ENCODE measurements at regions not wholly inside any gene's neighbourhood (a gene's known extent, or its start where the extent isn't known, plus 50 kb on each side); places are given as distances from the start of the nearest gene placed in this dataset.

DNA sequence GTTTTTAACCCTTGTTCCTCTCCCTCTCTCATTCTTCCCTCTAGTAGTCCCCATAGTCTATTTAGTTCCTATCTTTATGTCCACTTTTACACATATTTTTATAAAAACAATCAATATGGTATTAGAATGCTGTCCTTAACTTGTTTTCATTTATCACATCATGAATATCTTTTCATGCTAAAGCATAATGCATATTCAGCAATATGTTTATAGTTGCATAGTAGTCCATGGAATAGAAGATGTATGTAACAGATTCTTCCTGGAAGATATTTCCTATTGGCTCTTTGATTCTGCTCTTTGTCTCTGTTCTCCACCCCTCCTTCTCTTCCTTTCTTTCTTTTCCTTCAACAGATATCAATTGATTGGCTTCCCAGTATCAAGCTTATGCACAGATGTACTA, 1047.1 kb upstream of the TENM4 start:
- CTCF ChIA-PET: no interaction called here

GRCh38 chr11:80486678-80487077, 1045.8 kb upstream of the TENM4 start:
- DNase-seq (ENCODE audit: low read depth): no peak
- ChIA-PET POLR2A (no interaction called here), CTCF (no interaction called here)
- no peak overlapping the region for H3K4me3 ChIP-seq (ENCODE audit: low read depth, low read length)
- no peaks in the 10 kb centered on the region for H3K36me3 ChIP-seq (ENCODE audit: control insufficient read depth, insufficient read depth, low read length)
- H3K27me3 ChIP-seq (ENCODE audit: control insufficient read depth, insufficient read depth, low read length): no peaks in the 10 kb centered on the region
- TF ChIP-seq, protein P1, sequence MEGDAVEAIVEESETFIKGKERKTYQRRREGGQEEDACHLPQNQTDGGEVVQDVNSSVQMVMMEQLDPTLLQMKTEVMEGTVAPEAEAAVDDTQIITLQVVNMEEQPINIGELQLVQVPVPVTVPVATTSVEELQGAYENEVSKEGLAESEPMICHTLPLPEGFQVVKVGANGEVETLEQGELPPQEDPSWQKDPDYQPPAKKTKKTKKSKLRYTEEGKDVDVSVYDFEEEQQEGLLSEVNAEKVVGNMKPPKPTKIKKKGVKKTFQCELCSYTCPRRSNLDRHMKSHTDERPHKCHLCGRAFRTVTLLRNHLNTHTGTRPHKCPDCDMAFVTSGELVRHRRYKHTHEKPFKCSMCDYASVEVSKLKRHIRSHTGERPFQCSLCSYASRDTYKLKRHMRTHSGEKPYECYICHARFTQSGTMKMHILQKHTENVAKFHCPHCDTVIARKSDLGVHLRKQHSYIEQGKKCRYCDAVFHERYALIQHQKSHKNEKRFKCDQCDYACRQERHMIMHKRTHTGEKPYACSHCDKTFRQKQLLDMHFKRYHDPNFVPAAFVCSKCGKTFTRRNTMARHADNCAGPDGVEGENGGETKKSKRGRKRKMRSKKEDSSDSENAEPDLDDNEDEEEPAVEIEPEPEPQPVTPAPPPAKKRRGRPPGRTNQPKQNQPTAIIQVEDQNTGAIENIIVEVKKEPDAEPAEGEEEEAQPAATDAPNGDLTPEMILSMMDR (IDR thresholded peaks at IDR 0.05; ENCODE audit: insufficient read depth, low read depth, low read length): no peak

More for the DNA sequence above, 1047.1 kb upstream of the TENM4 start:
- no peak overlapping the region for H3K4me3 ChIP-seq (ENCODE audit: low read depth, low read length)
- H3K36me3 ChIP-seq (ENCODE audit: control insufficient read depth, insufficient read depth, low read length): no peaks in the 10 kb centered on the region
- DNase-seq (ENCODE audit: low read depth): no peak
- POLR2A ChIA-PET: no interaction called here
- no peaks in the 10 kb centered on the region for H3K27me3 ChIP-seq (ENCODE audit: control insufficient read depth, insufficient read depth, low read length)
- TF ChIP-seq, protein P1 (IDR thresholded peaks at IDR 0.05; ENCODE audit: insufficient read depth, low read depth, low read length): no peak

DNA sequence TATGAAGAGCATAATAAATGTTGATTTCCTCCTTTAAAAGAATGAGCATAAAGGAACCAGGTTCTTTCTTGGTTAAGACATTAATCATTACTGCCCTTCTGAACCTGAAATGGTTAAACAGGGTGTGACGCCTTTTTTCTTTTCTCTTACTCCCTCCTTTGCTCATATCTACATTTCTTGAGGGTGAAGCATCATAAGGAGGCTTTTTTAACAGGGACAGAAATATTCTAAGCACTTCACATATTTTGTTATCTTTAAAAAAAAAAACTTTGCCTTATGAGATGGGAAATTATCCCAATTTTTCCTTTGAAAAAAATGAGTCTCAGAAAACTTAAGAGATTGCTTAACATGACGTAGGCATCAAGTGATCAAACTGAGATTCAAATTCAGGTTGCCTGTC, 1036.3 kb upstream of the TENM4 start:
- TF ChIP-seq, protein P1 (IDR thresholded peaks at IDR 0.05; ENCODE audit: insufficient read depth, low read depth, low read length): no peak
- CTCF ChIA-PET: no interaction called here

GRCh38 chr11:80473562-80473961, 1032.7 kb upstream of the TENM4 start:
- Histone ChIP-seq H3K4me3 (ENCODE audit: low read depth, low read length) (no peak overlapping the region), H3K36me3 (ENCODE audit: control insufficient read depth, insufficient read depth, low read length) (no peaks in the 10 kb centered on the region), H3K27me3 (ENCODE audit: control insufficient read depth, insufficient read depth, low read length) (no peaks in the 10 kb centered on the region)
- CTCF ChIA-PET: no interaction called here
- no peak for DNase-seq (ENCODE audit: low read depth)
- TF ChIP-seq, protein P1 (IDR thresholded peaks at IDR 0.05; ENCODE audit: insufficient read depth, low read depth, low read length): no peak
- POLR2A ChIA-PET: no interaction called here

More for the DNA sequence above, 1036.3 kb upstream of the TENM4 start:
- Histone ChIP-seq H3K4me3 (ENCODE audit: low read depth, low read length) (no peak overlapping the region), H3K27me3 (ENCODE audit: control insufficient read depth, insufficient read depth, low read length) (no peaks in the 10 kb centered on the region), H3K36me3 (ENCODE audit: control insufficient read depth, insufficient read depth, low read length) (no peaks in the 10 kb centered on the region)
- no peak for DNase-seq (ENCODE audit: low read depth)
- POLR2A ChIA-PET: no interaction called here

- ChIA-PET CTCF (no interaction called here), POLR2A (no interaction called here)
- TF ChIP-seq, protein P1 (IDR thresholded peaks at IDR 0.05; ENCODE audit: insufficient read depth, low read depth, low read length): no peak
- no peaks in the 10 kb centered on the region for H3K36me3 ChIP-seq (ENCODE audit: control insufficient read depth, insufficient read depth, low read length)
- no peak overlapping the region for H3K4me3 ChIP-seq (ENCODE audit: low read depth, low read length)
- no peak for DNase-seq (ENCODE audit: low read depth)
- no peaks in the 10 kb centered on the region for H3K27me3 ChIP-seq (ENCODE audit: control insufficient read depth, insufficient read depth, low read length)
These were observed 1029.0 kb upstream of the TENM4 start for GRCh38 chr11:80469871-80470270.
